ENCODE measurements at regions not wholly inside any gene's neighbourhood (a gene's known extent, or its start where the extent isn't known, plus 50 kb on each side); places are given as distances from the start of the nearest gene placed in this dataset.

DNA sequence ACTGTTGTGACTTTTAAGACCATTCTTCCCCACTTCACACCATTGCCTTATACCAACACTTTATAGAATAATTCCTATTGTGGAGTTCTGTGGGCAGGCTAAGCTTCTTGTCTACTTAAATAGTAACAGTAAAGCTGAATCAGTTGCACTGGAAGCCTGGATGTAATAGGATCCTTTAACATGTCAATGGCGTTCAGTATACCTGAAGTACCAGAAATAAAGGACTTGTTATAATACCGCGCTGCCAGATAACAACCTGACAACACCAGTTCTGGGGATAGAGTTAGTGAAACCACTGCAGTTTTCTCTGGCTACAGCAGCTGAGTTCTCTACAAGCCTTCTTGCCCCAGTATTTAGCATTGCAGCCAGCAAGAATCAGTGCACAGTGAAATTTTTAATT is 52.0 kb upstream of the TNFRSF19 start:
- TF ChIP-seq, protein P1, sequence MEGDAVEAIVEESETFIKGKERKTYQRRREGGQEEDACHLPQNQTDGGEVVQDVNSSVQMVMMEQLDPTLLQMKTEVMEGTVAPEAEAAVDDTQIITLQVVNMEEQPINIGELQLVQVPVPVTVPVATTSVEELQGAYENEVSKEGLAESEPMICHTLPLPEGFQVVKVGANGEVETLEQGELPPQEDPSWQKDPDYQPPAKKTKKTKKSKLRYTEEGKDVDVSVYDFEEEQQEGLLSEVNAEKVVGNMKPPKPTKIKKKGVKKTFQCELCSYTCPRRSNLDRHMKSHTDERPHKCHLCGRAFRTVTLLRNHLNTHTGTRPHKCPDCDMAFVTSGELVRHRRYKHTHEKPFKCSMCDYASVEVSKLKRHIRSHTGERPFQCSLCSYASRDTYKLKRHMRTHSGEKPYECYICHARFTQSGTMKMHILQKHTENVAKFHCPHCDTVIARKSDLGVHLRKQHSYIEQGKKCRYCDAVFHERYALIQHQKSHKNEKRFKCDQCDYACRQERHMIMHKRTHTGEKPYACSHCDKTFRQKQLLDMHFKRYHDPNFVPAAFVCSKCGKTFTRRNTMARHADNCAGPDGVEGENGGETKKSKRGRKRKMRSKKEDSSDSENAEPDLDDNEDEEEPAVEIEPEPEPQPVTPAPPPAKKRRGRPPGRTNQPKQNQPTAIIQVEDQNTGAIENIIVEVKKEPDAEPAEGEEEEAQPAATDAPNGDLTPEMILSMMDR (IDR thresholded peaks at IDR 0.05; ENCODE audit: insufficient read depth, low read length), result no peak
- no peak for TF ChIP-seq SPI1 (IDR thresholded peaks at IDR 0.05; ENCODE audit: borderline replicate concordance, low read depth)
- TF ChIP-seq, protein P2, sequence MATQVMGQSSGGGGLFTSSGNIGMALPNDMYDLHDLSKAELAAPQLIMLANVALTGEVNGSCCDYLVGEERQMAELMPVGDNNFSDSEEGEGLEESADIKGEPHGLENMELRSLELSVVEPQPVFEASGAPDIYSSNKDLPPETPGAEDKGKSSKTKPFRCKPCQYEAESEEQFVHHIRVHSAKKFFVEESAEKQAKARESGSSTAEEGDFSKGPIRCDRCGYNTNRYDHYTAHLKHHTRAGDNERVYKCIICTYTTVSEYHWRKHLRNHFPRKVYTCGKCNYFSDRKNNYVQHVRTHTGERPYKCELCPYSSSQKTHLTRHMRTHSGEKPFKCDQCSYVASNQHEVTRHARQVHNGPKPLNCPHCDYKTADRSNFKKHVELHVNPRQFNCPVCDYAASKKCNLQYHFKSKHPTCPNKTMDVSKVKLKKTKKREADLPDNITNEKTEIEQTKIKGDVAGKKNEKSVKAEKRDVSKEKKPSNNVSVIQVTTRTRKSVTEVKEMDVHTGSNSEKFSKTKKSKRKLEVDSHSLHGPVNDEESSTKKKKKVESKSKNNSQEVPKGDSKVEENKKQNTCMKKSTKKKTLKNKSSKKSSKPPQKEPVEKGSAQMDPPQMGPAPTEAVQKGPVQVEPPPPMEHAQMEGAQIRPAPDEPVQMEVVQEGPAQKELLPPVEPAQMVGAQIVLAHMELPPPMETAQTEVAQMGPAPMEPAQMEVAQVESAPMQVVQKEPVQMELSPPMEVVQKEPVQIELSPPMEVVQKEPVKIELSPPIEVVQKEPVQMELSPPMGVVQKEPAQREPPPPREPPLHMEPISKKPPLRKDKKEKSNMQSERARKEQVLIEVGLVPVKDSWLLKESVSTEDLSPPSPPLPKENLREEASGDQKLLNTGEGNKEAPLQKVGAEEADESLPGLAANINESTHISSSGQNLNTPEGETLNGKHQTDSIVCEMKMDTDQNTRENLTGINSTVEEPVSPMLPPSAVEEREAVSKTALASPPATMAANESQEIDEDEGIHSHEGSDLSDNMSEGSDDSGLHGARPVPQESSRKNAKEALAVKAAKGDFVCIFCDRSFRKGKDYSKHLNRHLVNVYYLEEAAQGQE (IDR thresholded peaks at IDR 0.05; ENCODE audit: insufficient replicate concordance, low read depth), result no peak
